Right lobe of liver (tissue), 6 donors: ENCODE measurements at regions not wholly inside any gene's neighbourhood (a gene's known extent, or its start where the extent isn't known, plus 50 kb on each side); places are given as distances from the start of the nearest gene placed in this dataset.

ENCODE experiments used
- ATAC-seq, 4 donors: fragments of 200-7000 bp; cut with Tn5 transposase; one replicate each; pipeline ENCODE4 v1.9.1; 2020; ENCODE audit warnings: mild to moderate bottlenecking in 4 of 4, moderate library complexity in 4 of 4
- DNase-seq, 3 donors: peaks; one replicate each; pipeline ENCODE4 v3.0.0-alpha.2; 2020
- H3K27ac ChIP-seq, 3 donors: fragments of 200-600 bp; one replicate each; pipeline ENCODE4 v1.8.0; 2022
- H3K27me3 ChIP-seq, 2 donors: fragments of 200-600 bp; one replicate each; pipeline ENCODE4 v1.8.0; 2022
- H3K36me3 ChIP-seq, 4 donors: fragments of 200-600 bp; sonication (generic) in 1 of 4; one replicate each; pipeline versions ENCODE4 v1.5.1 to v1.8.0; 2017 to 2022; ENCODE audit warnings: control low read depth in 1 of 4
- H3K4me1 ChIP-seq, 4 donors: fragments of 200-600 bp; sonication (generic) in 1 of 4; one replicate each; pipeline versions ENCODE4 v1.5.1 to v1.8.0; 2017 to 2022; ENCODE audit warnings: control low read depth in 1 of 4
- H3K4me3 ChIP-seq, 3 donors: fragments of 200-600 bp; one replicate each; pipeline ENCODE4 v1.8.0; 2022
- H3K9me3 ChIP-seq, 4 donors: fragments of 200-600 bp; sonication (generic) in 1 of 4; one replicate each; pipeline versions ENCODE4 v1.5.1 to v1.8.0; 2017 to 2022; ENCODE audit warnings: control low read depth in 1 of 4
- POLR2A ChIP-seq: fragments of 450-650 bp; IDR thresholded peaks from one replicate; pipeline ENCODE4 v1.6.1; 2017; ENCODE audit warnings: antibody characterized with exemption, mild to moderate bottlenecking
- WGBS: methylation state at CpG from one replicate; pipeline ENCODE4 v1.1.6; 2018; ENCODE audit warnings: low coverage, low lambda C conversion rate; ENCODE audit not compliant: insufficient coverage; ENCODE audit errors: missing lambda C conversion rate; 5-methylcytosine and 5-hydroxymethylcytosine counted together
- intact Hi-C, 2 donors: fragments of 100-400 bp; cut with DNase I; formaldehyde crosslinking; loops; one replicate each; pipeline versions ENCODE4 v1.11.2 to v1.14.1; 2022
- TF ChIP-seq, protein P1 (sequence below), 4 donors: fragments of 200-600 bp in 3 of 4; fragments of 450-650 bp in 1 of 4; IDR thresholded peaks; one replicate each; pipeline versions ENCODE4 v1.5.1 to v1.8.0; 2016 to 2022; ENCODE audit warnings: antibody characterized with exemption in 4 of 4, mild to moderate bottlenecking in 2 of 4
- donor health status: DM: no; HTN: yes; CAD: no.
- donor health status: DM: no; HTN: no; CAD: no.
- donor health status: DM: no; HTN: no; CAD: no.
- donor health status: DM: no; HTN: yes; CAD: no.
- donor health status: DM: no; HTN: yes; CAD: no.

- no peaks in the 10 kb centered on the region for H3K27me3 ChIP-seq
- intact Hi-C loops: no loop called here
- TF ChIP-seq, protein P1, sequence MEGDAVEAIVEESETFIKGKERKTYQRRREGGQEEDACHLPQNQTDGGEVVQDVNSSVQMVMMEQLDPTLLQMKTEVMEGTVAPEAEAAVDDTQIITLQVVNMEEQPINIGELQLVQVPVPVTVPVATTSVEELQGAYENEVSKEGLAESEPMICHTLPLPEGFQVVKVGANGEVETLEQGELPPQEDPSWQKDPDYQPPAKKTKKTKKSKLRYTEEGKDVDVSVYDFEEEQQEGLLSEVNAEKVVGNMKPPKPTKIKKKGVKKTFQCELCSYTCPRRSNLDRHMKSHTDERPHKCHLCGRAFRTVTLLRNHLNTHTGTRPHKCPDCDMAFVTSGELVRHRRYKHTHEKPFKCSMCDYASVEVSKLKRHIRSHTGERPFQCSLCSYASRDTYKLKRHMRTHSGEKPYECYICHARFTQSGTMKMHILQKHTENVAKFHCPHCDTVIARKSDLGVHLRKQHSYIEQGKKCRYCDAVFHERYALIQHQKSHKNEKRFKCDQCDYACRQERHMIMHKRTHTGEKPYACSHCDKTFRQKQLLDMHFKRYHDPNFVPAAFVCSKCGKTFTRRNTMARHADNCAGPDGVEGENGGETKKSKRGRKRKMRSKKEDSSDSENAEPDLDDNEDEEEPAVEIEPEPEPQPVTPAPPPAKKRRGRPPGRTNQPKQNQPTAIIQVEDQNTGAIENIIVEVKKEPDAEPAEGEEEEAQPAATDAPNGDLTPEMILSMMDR (IDR thresholded peaks at IDR 0.05): no peak
- no peak for TF ChIP-seq POLR2A
- H3K9me3 ChIP-seq: no peaks in the 10 kb centered on the region
- H3K27ac ChIP-seq: no peak overlapping the region
- 68% methylated on average over 4 of the region's 4 CpGs for WGBS
- H3K4me3 ChIP-seq: no peak overlapping the region
- no peaks in the 10 kb centered on the region for H3K36me3 ChIP-seq
- H3K4me1 ChIP-seq: no peaks in the 10 kb centered on the region
- no peak for DNase-seq
- ATAC-seq: no peak
These were observed 276.0 kb upstream of the MPDZ start for GRCh38 chr9:13555516-13555915.

- Histone ChIP-seq H3K27ac (no peak overlapping the region), H3K36me3 (no peaks in the 10 kb centered on the region), H3K4me3 (no peak overlapping the region), H3K4me1 (no peaks in the 10 kb centered on the region), H3K9me3 (no peaks in the 10 kb centered on the region), H3K27me3 (no peaks in the 10 kb centered on the region)
- intact Hi-C loops: no loop called here
- TF ChIP-seq, protein P1 (IDR thresholded peaks at IDR 0.05): no peak
- TF ChIP-seq POLR2A: no peak
- ATAC-seq (no peak), DNase-seq (no peak)
These were observed 275.1 kb upstream of the MPDZ start for GRCh38 chr9:13554626-13555025.

DNA sequence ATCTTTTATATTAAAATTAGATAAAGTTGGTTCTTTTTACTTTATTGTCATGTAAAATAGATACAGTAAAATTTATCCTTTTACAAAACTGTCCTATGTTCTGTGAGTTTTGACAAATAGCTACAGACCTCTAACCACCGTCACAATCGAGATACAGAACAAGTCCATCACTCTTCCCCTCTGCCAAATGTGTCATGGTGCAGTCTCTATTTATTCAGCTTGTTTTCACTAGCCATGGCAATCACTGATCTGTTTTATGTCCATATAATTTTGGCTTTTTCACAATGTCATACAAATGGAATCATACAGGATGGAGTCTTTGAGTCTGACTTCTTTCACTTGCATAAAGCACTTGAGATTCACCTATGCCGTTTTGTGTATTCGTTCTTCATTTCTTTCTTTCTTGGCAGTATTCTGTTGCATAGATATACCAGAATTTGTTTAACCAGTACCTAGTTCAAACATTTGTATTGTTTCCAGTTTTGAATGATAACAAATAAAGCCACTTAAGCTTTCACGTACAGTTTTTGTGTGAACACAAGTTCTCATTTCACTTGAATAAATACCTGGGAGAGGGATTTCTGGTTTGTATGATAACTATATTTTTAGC lies 273.2 kb upstream of the MPDZ start:
- Histone ChIP-seq H3K4me3 (no peak overlapping the region), H3K9me3 (no peaks in the 10 kb centered on the region), H3K27ac (no peak overlapping the region), H3K4me1 (no peaks in the 10 kb centered on the region), H3K36me3 (no peaks in the 10 kb centered on the region), H3K27me3 (no peaks in the 10 kb centered on the region)
- intact Hi-C loops: no loop called here
- ATAC-seq (no peak), DNase-seq (no peak)
- TF ChIP-seq, protein P1 (IDR thresholded peaks at IDR 0.05): no peak
- no peak for TF ChIP-seq POLR2A
- WGBS: 46% methylated on average over 5 of the region's 5 CpGs

DNA sequence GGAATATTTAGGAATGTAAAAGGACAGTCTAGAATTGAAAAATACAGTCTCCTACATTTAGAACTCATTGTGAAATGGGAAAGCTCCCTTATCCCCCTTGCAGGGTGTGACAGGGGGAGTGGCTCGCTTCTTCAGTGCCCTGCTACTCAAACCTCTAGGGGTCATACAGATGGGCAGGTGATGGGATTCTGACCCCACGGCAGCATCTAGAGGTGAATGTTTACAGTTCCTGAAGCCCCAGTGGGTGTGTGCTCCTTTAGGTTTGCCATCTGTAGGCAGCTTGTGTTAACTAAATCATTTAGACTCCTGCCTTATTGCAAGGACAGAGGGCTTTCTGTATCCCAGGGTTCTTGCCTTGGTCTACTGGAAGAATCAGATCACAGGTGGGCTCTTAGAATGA lies 271.0 kb upstream of the MPDZ start:
- H3K4me3 ChIP-seq: no peak overlapping the region
- no peak for ATAC-seq
- TF ChIP-seq POLR2A: no peak
- TF ChIP-seq, protein P1 (IDR thresholded peaks at IDR 0.05): no peak
- no peaks in the 10 kb centered on the region for H3K36me3 ChIP-seq
- H3K27me3 ChIP-seq: no peaks in the 10 kb centered on the region
- no peaks in the 10 kb centered on the region for H3K9me3 ChIP-seq
- no peak for DNase-seq
- no peak overlapping the region for H3K27ac ChIP-seq
- H3K4me1 ChIP-seq: no peaks in the 10 kb centered on the region
- intact Hi-C loops: no loop called here
- WGBS: 20% methylated on average over 1 of the region's 2 CpGs

GRCh38 chr9:13548535-13548934 lies 269.0 kb upstream of the MPDZ start:
- Histone ChIP-seq H3K4me3 (no peak overlapping the region), H3K36me3 (no peaks in the 10 kb centered on the region), H3K27ac (no peak overlapping the region), H3K27me3 (no peaks in the 10 kb centered on the region), H3K4me1 (no peaks in the 10 kb centered on the region), H3K9me3 (no peaks in the 10 kb centered on the region)
- DNase-seq (no peak), ATAC-seq (no peak)
- intact Hi-C loops: no loop called here
- 40% methylated on average over 1 of the region's 1 CpG for WGBS
- TF ChIP-seq, protein P1 (IDR thresholded peaks at IDR 0.05): no peak
- no peak for TF ChIP-seq POLR2A
